Rectal smooth muscle tissue (tissue), 1 donor: ENCODE measurements at regions not wholly inside any gene's neighbourhood (a gene's known extent, or its start where the extent isn't known, plus 50 kb on each side); places are given as distances from the start of the nearest gene placed in this dataset.
"Not testable (repeated sequence)": the region's sequence is repeated elsewhere in the genome, so short reads cannot be mapped to it uniquely, and the experiment has no call there.

ENCODE experiments used
- H3K27ac ChIP-seq: one replicate; pipeline ENCODE4 v1.7.0; 2013; ENCODE audit warnings: low read depth, low read length, inconsistent platforms
- H3K27me3 ChIP-seq: one replicate; pipeline ENCODE4 v1.7.0; 2013; ENCODE audit warnings: low read length; ENCODE audit not compliant: control insufficient read depth, insufficient read depth
- H3K36me3 ChIP-seq: one replicate; pipeline ENCODE4 v1.7.0; 2013; ENCODE audit warnings: low read length; ENCODE audit not compliant: control insufficient read depth, insufficient read depth
- H3K4me1 ChIP-seq: one replicate; pipeline ENCODE4 v1.7.0; 2013; ENCODE audit warnings: low read length; ENCODE audit not compliant: control insufficient read depth, insufficient read depth
- H3K4me3 ChIP-seq: one replicate; pipeline ENCODE4 v1.7.0; 2013; ENCODE audit warnings: low read length
- H3K9ac ChIP-seq: one replicate; pipeline ENCODE4 v1.7.0; 2013; ENCODE audit warnings: low read length

DNA sequence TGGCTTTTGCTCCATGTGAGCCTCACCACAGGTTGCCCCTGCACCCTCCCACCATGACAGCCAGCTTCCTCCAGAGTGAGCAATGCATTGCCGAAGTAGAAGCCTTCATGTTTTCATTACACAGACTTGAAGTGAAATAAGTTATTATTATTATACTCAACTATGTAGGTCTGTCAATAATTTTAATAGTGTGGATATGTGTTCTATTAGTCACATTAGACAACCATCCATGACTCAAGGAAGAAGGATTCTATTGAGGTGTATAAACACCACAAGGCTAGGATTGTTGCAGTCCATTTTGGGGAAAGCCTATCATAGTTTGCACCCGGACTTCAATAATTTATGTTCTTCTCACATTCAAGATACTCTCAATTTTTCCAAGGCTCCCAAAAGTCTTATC, 369.5 kb downstream of the TAF11L14 start:
- Histone ChIP-seq H3K27me3 (no peaks in the 10 kb centered on the region), H3K4me1 (no peaks in the 10 kb centered on the region), H3K27ac (no peak overlapping the region), H3K9ac (no peak overlapping the region), H3K36me3 (no peaks in the 10 kb centered on the region), H3K4me3 (no peak overlapping the region)

DNA sequence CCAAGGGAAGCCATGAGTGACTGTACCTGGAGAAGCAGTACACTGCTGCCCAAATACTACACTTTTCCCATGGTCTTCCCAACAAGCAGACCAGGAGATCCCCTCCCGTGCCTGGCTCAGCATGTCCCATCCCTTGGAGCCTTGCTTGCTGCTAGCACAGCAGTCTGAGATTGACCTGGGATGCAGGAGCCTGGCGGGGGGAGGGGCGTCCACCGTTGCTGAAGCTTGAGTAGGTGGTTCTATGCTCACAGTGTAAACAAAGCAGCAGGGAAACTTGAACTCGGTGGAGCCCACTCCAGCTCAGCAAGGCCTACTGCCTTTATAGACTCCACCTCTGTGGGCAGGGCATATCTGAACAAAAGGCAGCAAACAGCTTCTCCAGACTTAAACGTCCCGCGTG, 372.0 kb downstream of the TAF11L14 start:
- H3K4me1 ChIP-seq, H3K27ac ChIP-seq, H3K36me3 ChIP-seq, H3K9ac ChIP-seq, H3K27me3 ChIP-seq, H3K4me3 ChIP-seq: not testable (repeated sequence)

DNA sequence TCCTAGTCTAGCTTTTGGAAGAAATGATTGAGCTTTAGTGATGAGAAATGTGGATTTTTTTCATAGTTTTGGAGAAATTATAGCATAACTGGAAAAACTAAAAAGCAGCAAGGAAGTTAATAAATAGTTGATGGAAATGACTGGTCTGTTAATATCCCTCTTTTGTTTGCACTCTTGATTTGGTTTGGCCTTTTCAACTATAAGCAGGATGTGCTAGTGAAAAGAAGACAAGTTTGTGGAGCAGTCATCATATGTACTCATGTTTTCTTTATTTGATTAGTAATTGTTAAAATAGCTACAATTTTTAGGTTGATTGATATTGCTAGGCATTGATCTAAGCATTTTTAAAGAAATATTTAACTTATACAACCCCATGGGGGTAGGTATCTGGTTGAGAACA, 374.7 kb downstream of the TAF11L14 start:
- no peaks in the 10 kb centered on the region for H3K4me1 ChIP-seq
- H3K27me3 ChIP-seq: no peaks in the 10 kb centered on the region
- no peak overlapping the region for H3K4me3 ChIP-seq
- H3K36me3 ChIP-seq: no peaks in the 10 kb centered on the region
- H3K9ac ChIP-seq: no peak overlapping the region
- H3K27ac ChIP-seq: no peak overlapping the region

DNA sequence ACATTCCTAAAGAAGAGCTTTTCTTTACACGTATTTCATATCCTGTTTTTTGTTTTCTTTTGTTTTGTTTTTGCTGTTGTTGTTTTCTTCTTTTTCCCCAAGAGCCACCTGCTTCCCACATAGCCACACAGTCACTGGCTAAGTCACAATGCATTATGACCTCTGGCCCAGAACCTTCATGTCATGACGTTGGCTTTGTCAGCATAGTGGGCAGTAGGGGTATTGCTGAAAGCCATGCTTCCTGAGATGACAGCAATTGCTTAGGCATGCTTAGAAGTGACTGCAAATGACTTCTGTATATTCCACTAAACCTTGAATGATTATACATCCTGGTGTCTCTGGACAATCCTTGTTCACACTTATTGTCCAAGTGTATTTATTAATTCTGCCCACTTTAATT, 375.8 kb downstream of the TAF11L14 start:
- H3K9ac ChIP-seq: no peak overlapping the region
- H3K27ac ChIP-seq: no peak overlapping the region
- no peaks in the 10 kb centered on the region for H3K36me3 ChIP-seq
- no peaks in the 10 kb centered on the region for H3K4me1 ChIP-seq
- H3K27me3 ChIP-seq: no peaks in the 10 kb centered on the region
- H3K4me3 ChIP-seq: no peak overlapping the region

DNA sequence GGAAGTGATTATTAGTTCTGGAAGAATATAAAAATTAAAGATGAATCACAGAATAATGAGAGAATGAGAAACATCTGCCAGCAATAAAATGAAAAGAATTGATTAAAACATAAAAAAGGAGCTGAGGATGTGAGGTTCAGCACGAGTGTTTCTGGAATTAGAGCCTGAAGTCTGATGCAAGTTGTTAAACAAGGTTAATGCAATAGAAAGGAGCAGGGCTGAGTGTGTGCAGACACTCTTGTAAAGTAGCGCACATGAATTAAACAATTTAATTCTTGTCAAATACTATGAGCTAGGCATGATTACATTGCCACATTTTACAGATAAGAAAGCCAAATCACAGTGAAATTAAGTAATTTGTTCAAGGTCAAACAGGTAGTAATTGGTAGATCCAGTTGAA, 384.2 kb downstream of the TAF11L14 start:
- H3K27ac ChIP-seq: no peak overlapping the region
- no peaks in the 10 kb centered on the region for H3K36me3 ChIP-seq
- H3K4me1 ChIP-seq: no peaks in the 10 kb centered on the region
- H3K4me3 ChIP-seq: no peak overlapping the region
- H3K27me3 ChIP-seq: no peaks in the 10 kb centered on the region
- no peak overlapping the region for H3K9ac ChIP-seq

DNA sequence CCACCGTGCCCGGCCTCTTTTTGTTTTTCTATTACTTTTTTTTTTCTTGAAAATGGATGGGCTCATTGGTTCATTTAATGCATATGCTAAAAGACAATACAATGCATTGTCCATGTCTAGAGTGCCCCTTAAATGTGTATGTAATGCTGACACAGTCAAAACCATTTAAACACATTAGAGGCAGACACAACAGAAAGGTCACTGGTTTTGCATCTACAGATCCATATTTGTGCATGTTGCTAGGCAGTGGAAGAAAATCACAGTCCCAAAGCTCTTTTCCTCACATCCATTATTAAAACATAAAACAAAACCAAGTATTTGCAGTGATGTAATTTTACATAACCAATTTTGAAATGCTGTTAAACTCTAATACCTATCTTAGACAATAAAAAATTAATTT, 389.0 kb downstream of the TAF11L14 start:
- Histone ChIP-seq H3K4me3 (no peak overlapping the region), H3K36me3 (no peaks in the 10 kb centered on the region), H3K27me3 (no peaks in the 10 kb centered on the region), H3K4me1 (no peaks in the 10 kb centered on the region), H3K27ac (no peak overlapping the region), H3K9ac (no peak overlapping the region)

DNA sequence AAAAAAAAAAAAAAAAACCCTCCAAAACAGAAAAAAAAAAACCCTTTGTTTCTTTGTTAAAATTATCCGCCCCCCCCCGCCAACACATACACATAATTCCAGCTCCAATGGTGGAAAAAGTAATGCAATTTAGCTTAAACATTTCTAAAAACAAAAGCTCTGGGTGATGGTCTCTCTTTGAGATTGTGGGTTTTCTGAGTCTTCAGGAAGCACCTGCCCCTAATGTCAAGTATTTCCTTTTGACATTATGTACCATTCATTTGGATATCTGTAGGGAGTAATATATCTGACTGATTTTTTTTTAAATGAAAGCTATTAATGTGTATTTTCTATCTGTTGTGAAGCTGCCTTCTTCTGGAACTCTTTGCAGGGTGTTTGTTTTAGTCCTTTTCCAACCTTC, 389.7 kb downstream of the TAF11L14 start:
- Histone ChIP-seq H3K9ac (no peak overlapping the region), H3K36me3 (no peaks in the 10 kb centered on the region), H3K27ac (no peak overlapping the region), H3K4me1 (no peaks in the 10 kb centered on the region), H3K4me3 (no peak overlapping the region), H3K27me3 (no peaks in the 10 kb centered on the region)

DNA sequence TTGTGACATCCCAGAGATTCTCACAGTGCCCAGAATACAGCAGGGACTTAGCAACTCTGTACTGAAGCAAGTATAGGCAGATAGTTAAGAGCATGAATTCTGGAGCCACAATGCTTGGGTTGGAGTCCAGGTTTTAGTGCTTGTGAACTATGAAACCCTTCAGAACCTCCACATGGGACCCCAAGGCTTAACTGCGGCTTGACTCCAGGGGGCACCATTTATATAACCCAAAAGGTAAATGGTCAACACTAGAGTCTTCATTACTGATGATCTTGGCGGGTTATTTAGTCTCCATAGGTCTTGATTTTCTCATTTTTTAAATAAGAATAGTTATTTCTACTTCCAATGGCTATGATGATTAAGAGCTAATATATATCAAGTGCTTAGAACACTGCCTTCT, 390.3 kb downstream of the TAF11L14 start:
- no peaks in the 10 kb centered on the region for H3K4me1 ChIP-seq
- H3K27ac ChIP-seq: no peak overlapping the region
- H3K9ac ChIP-seq: no peak overlapping the region
- H3K27me3 ChIP-seq: no peaks in the 10 kb centered on the region
- no peaks in the 10 kb centered on the region for H3K36me3 ChIP-seq
- no peak overlapping the region for H3K4me3 ChIP-seq

DNA sequence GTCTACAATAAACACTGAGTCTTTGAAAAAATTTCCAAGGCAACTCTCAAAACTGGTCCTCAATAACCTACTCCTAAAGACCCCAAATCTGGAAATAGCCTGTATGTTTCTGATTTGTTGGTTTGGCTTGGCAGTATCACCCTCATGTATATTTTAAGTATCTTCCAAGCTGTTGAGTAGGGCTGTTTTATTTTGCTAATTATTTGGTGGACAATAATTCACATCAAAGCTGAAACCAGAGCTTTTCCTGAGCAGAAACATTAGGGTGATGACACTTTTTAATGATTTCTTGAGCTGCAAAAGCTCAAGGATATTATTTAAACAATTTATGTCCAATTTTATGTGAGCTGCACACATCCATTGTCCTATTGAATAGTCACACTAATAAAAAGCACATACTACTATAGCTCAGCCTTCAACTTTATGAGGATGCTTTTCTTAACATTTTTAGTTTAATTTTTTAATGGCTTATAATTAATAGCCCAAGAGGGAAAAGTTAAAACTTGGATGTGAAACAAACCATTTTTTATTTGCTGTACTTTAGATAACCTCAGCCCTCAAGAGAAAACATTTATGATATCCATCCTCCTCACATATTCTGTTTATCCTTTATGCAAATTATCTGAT, 393.1 kb downstream of the TAF11L14 start:
- no peak overlapping the region for H3K27ac ChIP-seq
- H3K4me1 ChIP-seq: no peaks in the 10 kb centered on the region
- H3K36me3 ChIP-seq: no peaks in the 10 kb centered on the region
- H3K9ac ChIP-seq: no peak overlapping the region
- H3K27me3 ChIP-seq: no peaks in the 10 kb centered on the region
- no peak overlapping the region for H3K4me3 ChIP-seq

DNA sequence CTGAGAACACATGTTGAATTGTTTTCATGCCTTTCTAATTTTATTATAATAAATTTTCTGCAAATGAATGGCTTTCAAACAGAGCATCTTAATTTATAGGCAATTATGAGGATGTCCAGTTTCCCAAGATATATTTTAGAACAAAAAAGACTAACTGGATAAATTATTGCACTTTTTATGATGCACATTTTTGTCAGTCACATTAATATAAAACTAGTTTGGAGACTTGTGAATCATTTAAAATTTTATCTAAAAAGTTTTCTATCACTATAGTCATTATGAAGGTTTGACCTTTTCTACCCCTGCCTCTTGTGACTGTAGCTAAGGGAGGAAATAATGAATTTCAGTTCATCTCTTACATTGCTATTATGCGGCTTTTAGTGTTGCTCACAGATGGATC, 393.8 kb downstream of the TAF11L14 start:
- Histone ChIP-seq H3K4me1 (no peaks in the 10 kb centered on the region), H3K36me3 (no peaks in the 10 kb centered on the region), H3K27me3 (no peaks in the 10 kb centered on the region), H3K9ac (no peak overlapping the region), H3K27ac (no peak overlapping the region), H3K4me3 (no peak overlapping the region)

DNA sequence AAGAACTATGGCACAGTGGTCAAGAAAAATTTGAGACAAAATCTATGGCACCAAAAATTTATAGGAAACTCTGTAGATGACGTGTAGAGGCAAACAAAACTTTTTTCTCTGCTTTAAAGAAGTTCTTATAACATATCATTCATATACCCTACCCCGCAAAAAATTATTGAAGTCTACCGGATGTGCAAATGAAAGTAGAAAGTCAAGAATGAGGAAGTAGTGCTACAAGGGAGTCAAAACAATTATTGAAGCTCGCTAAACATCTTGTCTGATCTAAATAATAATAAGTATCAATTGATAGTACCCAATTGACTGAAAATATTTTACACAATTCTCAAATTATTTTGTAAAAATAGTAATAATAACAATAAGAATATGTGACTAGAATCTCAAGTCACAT, 398.5 kb downstream of the TAF11L14 start:
- Histone ChIP-seq H3K36me3 (no peaks in the 10 kb centered on the region), H3K4me3 (no peak overlapping the region), H3K9ac (no peak overlapping the region), H3K27me3 (no peaks in the 10 kb centered on the region), H3K27ac (no peak overlapping the region), H3K4me1 (no peaks in the 10 kb centered on the region)

DNA sequence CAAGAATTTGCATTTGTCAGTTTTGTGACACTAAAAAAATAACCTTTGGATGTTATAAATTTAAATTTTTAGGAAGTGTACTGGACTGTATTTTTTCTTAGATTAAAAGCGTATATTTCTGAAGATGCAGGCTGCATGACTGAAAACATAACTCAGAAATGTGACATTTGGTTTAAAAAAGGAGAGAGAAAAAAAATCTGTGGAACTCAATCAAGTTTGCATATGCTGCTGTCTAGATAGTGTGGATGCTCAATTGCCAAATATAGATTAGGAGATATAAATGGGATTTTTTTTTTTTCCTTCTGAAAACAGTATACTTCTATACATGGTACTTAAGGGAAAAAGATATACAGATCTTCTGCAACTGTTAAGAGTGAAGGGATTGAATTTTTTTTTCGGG, 402.3 kb downstream of the TAF11L14 start:
- Histone ChIP-seq H3K36me3 (no peaks in the 10 kb centered on the region), H3K4me1 (no peaks in the 10 kb centered on the region), H3K4me3 (no peak overlapping the region), H3K27me3 (no peaks in the 10 kb centered on the region), H3K27ac (no peak overlapping the region), H3K9ac (no peak overlapping the region)

DNA sequence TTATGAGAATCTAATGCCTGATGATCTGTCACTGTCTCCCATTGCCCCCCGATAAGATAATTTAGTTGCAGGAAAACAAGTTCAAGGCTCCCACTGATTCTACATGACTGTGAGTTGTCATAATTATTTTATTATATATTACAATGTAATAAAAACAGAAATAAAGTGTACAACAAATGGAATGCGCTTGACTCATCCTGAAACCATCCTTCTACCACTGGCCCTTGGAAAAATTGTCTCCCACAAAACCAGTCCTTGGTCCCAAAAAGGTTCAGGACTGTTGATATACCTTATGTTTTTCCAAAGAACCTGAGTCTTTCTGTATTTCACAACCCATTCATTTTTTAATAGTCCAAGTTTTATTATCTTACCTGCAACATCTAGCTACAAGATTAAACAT, 403.5 kb downstream of the TAF11L14 start:
- Histone ChIP-seq H3K27ac (no peak overlapping the region), H3K4me3 (no peak overlapping the region), H3K4me1 (no peaks in the 10 kb centered on the region), H3K27me3 (no peaks in the 10 kb centered on the region), H3K9ac (no peak overlapping the region), H3K36me3 (no peaks in the 10 kb centered on the region)
